ENCODE measurements at regions not wholly inside any gene's neighbourhood (a gene's known extent, or its start where the extent isn't known, plus 50 kb on each side); places are given as distances from the start of the nearest gene placed in this dataset.

- TF ChIP-seq CTCF (IDR thresholded peaks at IDR 0.05; ENCODE audit: low read length) (peak; percentile 77), EZH2 (optimal IDR thresholded peaks at IDR 0.05; ENCODE audit: low read depth, low read length) (no peak), EZH2phosphoT487 (IDR thresholded peaks at IDR 0.05; ENCODE audit: low read length) (no peak)
Observed at GRCh38 chr1:68600049-68600661, 103.3 kb upstream of the DEPDC1 start.

Measured in MM.1S (cell line).